ENCODE measurements at regions not wholly inside any gene's neighbourhood (a gene's known extent, or its start where the extent isn't known, plus 50 kb on each side); places are given as distances from the start of the nearest gene placed in this dataset.

DNA sequence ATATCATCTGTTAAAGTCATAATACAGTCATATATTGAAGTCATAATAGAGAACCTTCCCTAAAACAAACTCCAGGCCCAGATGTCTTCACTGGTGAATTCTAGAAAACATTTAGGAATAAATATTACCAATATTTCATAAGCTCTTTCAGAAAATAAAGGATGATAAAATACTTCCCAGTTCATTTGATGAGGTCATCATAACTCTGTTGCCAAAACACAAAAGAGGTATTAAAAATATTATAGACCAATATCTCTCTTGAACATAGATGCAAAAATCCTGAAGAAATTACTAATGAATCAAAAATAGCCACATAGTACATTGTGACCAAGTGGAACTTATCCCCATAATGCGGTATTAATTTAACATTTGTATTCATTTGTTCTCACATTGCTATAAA, 132.4 kb upstream of the ZP4 start:
- TF ChIP-seq, protein P1, sequence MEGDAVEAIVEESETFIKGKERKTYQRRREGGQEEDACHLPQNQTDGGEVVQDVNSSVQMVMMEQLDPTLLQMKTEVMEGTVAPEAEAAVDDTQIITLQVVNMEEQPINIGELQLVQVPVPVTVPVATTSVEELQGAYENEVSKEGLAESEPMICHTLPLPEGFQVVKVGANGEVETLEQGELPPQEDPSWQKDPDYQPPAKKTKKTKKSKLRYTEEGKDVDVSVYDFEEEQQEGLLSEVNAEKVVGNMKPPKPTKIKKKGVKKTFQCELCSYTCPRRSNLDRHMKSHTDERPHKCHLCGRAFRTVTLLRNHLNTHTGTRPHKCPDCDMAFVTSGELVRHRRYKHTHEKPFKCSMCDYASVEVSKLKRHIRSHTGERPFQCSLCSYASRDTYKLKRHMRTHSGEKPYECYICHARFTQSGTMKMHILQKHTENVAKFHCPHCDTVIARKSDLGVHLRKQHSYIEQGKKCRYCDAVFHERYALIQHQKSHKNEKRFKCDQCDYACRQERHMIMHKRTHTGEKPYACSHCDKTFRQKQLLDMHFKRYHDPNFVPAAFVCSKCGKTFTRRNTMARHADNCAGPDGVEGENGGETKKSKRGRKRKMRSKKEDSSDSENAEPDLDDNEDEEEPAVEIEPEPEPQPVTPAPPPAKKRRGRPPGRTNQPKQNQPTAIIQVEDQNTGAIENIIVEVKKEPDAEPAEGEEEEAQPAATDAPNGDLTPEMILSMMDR (IDR thresholded peaks at IDR 0.05; ENCODE audit: low read length) = no peak
- no peak for TF ChIP-seq EZH2phosphoT487 (IDR thresholded peaks at IDR 0.05; ENCODE audit: low read length)

All from MM.1S (cell line).